AG10803 (cell line): ENCODE measurements at regions not wholly inside any gene's neighbourhood (a gene's known extent, or its start where the extent isn't known, plus 50 kb on each side); places are given as distances from the start of the nearest gene placed in this dataset.
"Not testable (repeated sequence)": the region's sequence is repeated elsewhere in the genome, so short reads cannot be mapped to it uniquely, and the experiment has no call there.

Experiments
- DNase-seq: peaks from one replicate; pipeline ENCODE4 v3.0.0; 2010; ENCODE audit warnings: low read depth
- H3K4me3 ChIP-seq: 2 replicates; pipeline ENCODE4 v1.5.1; 2011; ENCODE audit warnings: mild to moderate bottlenecking, low read length, control low read depth
- CTCF ChIP-seq: conservative IDR thresholded peaks from 2 replicates; pipeline ENCODE4 v1.5.1; 2011; ENCODE audit warnings: mild to moderate bottlenecking, low read length, control low read depth, inconsistent platforms

- TF ChIP-seq CTCF: no peak
- no peak for DNase-seq
- no peak overlapping the region for H3K4me3 ChIP-seq
Measured at GRCh38 chr13:38099751-38100150, 230.2 kb upstream of the TRPC4 start.

- TF ChIP-seq CTCF: no peak
- no peak overlapping the region for H3K4me3 ChIP-seq
- no peak for DNase-seq
Measured at GRCh38 chr13:38093425-38093824, 223.9 kb upstream of the TRPC4 start.

GRCh38 chr13:38090913-38091312, 221.3 kb upstream of the TRPC4 start:
- TF ChIP-seq CTCF: no peak
- H3K4me3 ChIP-seq: no peak overlapping the region
- DNase-seq: no peak

GRCh38 chr13:38086721-38087120, 217.1 kb upstream of the TRPC4 start:
- TF ChIP-seq CTCF: no peak
- no peak for DNase-seq
- no peak overlapping the region for H3K4me3 ChIP-seq

- TF ChIP-seq CTCF: no peak
- DNase-seq: no peak
- H3K4me3 ChIP-seq: no peak overlapping the region
Measured at GRCh38 chr13:38086013-38086412, 216.4 kb upstream of the TRPC4 start.

GRCh38 chr13:38073931-38074330, 204.4 kb upstream of the TRPC4 start:
- no peak for TF ChIP-seq CTCF
- DNase-seq: no peak
- no peak overlapping the region for H3K4me3 ChIP-seq

- no peak for TF ChIP-seq CTCF
- H3K4me3 ChIP-seq: no peak overlapping the region
- no peak for DNase-seq
Measured at GRCh38 chr13:38072696-38073095, 203.1 kb upstream of the TRPC4 start.

- not testable (repeated sequence) for H3K4me3 ChIP-seq, DNase-seq
Measured at GRCh38 chr13:38071340-38071739, 201.8 kb upstream of the TRPC4 start.
